ENCODE measurements at regions not wholly inside any gene's neighbourhood (a gene's known extent, or its start where the extent isn't known, plus 50 kb on each side); places are given as distances from the start of the nearest gene placed in this dataset.

GRCh38 chr10:57897611-57898010, 370.1 kb downstream of the IPMK start:
- Histone ChIP-seq H2AFZ (0 out of 2 replicates have a peak overlapping the region, but pooled peaks have one; percentile 52), H3K9me2 (ENCODE audit: insufficient read depth) (peaks cover 7% of the 10 kb centered on the region; the same call in 1 of the 2 replicates), H3K4me3 (no peak overlapping the region), H3K27me3 (ENCODE audit: insufficient read depth) (no peaks in the 10 kb centered on the region), H3K4me2 (no peak overlapping the region), H4K20me1 (replicated peaks; ENCODE audit: insufficient read depth) (no peaks in the 10 kb centered on the region), H3K27ac (ENCODE audit: low read depth) (peak overlapping the region; percentile 56; the same call in 1 of the 2 replicates), H3F3A (replicated peaks; ENCODE audit: low read depth) (no peaks in the 10 kb centered on the region), H3K4me1 (ENCODE audit: insufficient read depth) (peaks cover 11% of the 10 kb centered on the region), H3K36me3 (ENCODE audit: insufficient read depth) (peaks cover 3% of the 10 kb centered on the region), H3K79me2 (replicated peaks; ENCODE audit: insufficient read depth) (no peaks in the 10 kb centered on the region)
- Mint-ChIP-seq H3K9me3 (peaks cover 29% of the 10 kb centered on the region; the same call in 2 of the 3 replicates), H3K27me3 (ENCODE audit: insufficient read depth, low read depth, poor library complexity) (peaks cover 3% of the 10 kb centered on the region), H3K36me3 (ENCODE audit: low read depth) (peaks cover 31% of the 10 kb centered on the region; the same call in 2 of the 3 replicates), H3K4me1 (peaks cover 24% of the 10 kb centered on the region), H3K4me3 (no peak overlapping the region), H3K27ac (peak overlapping the region; percentile 54; the same call in 1 of the 2 replicates)
- ATAC-seq (no peak), DNase-seq (ENCODE audit: low spot score) (no peak)
- no peak for TF ChIP-seq EZH2phosphoT487 (IDR thresholded peaks at IDR 0.05; ENCODE audit: unreplicated experiment)
- TF ChIP-seq NANOG (IDR thresholded peaks at IDR 0.05; ENCODE audit: borderline replicate concordance): no peak
- TF ChIP-seq ZNF331 (CRISPR knock-in tag; IDR thresholded peaks at IDR 0.05; ENCODE audit: low read depth): no peak
- no peak for TF ChIP-seq CTCF (conservative IDR thresholded peaks at IDR 0.05; ENCODE audit: low read depth in 2 of 2)
- no peak for TF ChIP-seq EZH2 (IDR thresholded peaks at IDR 0.05; ENCODE audit: low read depth, unreplicated experiment)
- TF ChIP-seq, protein P1, sequence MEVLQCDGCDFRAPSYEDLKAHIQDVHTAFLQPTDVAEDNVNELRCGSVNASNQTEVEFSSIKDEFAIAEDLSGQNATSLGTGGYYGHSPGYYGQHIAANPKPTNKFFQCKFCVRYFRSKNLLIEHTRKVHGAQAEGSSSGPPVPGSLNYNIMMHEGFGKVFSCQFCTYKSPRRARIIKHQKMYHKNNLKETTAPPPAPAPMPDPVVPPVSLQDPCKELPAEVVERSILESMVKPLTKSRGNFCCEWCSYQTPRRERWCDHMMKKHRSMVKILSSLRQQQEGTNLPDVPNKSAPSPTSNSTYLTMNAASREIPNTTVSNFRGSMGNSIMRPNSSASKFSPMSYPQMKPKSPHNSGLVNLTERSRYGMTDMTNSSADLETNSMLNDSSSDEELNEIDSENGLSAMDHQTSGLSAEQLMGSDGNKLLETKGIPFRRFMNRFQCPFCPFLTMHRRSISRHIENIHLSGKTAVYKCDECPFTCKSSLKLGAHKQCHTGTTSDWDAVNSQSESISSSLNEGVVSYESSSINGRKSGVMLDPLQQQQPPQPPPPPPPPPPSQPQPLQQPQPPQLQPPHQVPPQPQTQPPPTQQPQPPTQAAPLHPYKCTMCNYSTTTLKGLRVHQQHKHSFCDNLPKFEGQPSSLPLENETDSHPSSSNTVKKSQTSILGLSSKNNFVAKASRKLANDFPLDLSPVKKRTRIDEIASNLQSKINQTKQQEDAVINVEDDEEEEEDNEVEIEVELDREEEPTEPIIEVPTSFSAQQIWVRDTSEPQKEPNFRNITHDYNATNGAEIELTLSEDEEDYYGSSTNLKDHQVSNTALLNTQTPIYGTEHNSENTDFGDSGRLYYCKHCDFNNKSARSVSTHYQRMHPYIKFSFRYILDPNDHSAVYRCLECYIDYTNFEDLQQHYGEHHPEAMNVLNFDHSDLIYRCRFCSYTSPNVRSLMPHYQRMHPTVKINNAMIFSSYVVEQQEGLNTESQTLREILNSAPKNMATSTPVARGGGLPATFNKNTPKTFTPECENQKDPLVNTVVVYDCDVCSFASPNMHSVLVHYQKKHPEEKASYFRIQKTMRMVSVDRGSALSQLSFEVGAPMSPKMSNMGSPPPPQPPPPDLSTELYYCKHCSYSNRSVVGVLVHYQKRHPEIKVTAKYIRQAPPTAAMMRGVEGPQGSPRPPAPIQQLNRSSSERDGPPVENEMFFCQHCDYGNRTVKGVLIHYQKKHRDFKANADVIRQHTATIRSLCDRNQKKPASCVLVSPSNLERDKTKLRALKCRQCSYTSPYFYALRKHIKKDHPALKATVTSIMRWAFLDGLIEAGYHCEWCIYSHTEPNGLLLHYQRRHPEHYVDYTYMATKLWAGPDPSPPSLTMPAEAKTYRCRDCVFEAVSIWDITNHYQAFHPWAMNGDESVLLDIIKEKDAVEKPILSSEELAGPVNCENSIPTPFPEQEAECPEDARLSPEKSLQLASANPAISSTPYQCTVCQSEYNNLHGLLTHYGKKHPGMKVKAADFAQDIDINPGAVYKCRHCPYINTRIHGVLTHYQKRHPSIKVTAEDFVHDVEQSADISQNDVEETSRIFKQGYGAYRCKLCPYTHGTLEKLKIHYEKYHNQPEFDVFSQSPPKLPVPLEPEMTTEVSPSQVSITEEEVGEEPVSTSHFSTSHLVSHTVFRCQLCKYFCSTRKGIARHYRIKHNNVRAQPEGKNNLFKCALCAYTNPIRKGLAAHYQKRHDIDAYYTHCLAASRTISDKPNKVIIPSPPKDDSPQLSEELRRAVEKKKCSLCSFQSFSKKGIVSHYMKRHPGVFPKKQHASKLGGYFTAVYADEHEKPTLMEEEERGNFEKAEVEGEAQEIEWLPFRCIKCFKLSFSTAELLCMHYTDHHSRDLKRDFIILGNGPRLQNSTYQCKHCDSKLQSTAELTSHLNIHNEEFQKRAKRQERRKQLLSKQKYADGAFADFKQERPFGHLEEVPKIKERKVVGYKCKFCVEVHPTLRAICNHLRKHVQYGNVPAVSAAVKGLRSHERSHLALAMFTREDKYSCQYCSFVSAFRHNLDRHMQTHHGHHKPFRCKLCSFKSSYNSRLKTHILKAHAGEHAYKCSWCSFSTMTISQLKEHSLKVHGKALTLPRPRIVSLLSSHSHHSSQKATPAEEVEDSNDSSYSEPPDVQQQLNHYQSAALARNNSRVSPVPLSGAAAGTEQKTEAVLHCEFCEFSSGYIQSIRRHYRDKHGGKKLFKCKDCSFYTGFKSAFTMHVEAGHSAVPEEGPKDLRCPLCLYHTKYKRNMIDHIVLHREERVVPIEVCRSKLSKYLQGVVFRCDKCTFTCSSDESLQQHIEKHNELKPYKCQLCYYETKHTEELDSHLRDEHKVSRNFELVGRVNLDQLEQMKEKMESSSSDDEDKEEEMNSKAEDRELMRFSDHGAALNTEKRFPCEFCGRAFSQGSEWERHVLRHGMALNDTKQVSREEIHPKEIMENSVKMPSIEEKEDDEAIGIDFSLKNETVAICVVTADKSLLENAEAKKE (CRISPR knock-in tag; IDR thresholded peaks at IDR 0.05): no peak
- TF ChIP-seq, protein P2, sequence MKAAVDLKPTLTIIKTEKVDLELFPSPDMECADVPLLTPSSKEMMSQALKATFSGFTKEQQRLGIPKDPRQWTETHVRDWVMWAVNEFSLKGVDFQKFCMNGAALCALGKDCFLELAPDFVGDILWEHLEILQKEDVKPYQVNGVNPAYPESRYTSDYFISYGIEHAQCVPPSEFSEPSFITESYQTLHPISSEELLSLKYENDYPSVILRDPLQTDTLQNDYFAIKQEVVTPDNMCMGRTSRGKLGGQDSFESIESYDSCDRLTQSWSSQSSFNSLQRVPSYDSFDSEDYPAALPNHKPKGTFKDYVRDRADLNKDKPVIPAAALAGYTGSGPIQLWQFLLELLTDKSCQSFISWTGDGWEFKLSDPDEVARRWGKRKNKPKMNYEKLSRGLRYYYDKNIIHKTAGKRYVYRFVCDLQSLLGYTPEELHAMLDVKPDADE (IDR thresholded peaks at IDR 0.05): no peak
- TF ChIP-seq ZNF114 (CRISPR knock-in tag; IDR thresholded peaks at IDR 0.05): no peak
- no peak for TF ChIP-seq CREB1 (CRISPR knock-in tag; IDR thresholded peaks at IDR 0.05; ENCODE audit: low read depth)
- no peak for TF ChIP-seq POLR2AphosphoS5 (IDR thresholded peaks at IDR 0.05; ENCODE audit: low read depth)
- no peak for TF ChIP-seq JUNB (IDR thresholded peaks at IDR 0.05; ENCODE audit: unreplicated experiment)
- TF ChIP-seq, protein P3, sequence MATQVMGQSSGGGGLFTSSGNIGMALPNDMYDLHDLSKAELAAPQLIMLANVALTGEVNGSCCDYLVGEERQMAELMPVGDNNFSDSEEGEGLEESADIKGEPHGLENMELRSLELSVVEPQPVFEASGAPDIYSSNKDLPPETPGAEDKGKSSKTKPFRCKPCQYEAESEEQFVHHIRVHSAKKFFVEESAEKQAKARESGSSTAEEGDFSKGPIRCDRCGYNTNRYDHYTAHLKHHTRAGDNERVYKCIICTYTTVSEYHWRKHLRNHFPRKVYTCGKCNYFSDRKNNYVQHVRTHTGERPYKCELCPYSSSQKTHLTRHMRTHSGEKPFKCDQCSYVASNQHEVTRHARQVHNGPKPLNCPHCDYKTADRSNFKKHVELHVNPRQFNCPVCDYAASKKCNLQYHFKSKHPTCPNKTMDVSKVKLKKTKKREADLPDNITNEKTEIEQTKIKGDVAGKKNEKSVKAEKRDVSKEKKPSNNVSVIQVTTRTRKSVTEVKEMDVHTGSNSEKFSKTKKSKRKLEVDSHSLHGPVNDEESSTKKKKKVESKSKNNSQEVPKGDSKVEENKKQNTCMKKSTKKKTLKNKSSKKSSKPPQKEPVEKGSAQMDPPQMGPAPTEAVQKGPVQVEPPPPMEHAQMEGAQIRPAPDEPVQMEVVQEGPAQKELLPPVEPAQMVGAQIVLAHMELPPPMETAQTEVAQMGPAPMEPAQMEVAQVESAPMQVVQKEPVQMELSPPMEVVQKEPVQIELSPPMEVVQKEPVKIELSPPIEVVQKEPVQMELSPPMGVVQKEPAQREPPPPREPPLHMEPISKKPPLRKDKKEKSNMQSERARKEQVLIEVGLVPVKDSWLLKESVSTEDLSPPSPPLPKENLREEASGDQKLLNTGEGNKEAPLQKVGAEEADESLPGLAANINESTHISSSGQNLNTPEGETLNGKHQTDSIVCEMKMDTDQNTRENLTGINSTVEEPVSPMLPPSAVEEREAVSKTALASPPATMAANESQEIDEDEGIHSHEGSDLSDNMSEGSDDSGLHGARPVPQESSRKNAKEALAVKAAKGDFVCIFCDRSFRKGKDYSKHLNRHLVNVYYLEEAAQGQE (IDR thresholded peaks at IDR 0.05; ENCODE audit: unreplicated experiment): no peak
- TF ChIP-seq STAT1 (IDR thresholded peaks at IDR 0.05; ENCODE audit: unreplicated experiment): no peak
